Transverse colon (tissue), 4 donors: ENCODE measurements at regions not wholly inside any gene's neighbourhood (a gene's known extent, or its start where the extent isn't known, plus 50 kb on each side); places are given as distances from the start of the nearest gene placed in this dataset.

Source experiments
- DNase-seq: peaks from one replicate; pipeline ENCODE4 v3.0.0-alpha.2; 2019
- H3K27ac ChIP-seq, 4 donors: fragments of 200-600 bp; sonication (generic); 2 replicates each; pipeline ENCODE4 v1.5.1; 2016 to 2018; ENCODE audit warnings: inconsistent platforms in 4 of 4
- H3K27me3 ChIP-seq: fragments of 200-600 bp; sonication (generic); 2 replicates; pipeline ENCODE4 v1.5.1; 2017; ENCODE audit warnings: inconsistent platforms
- H3K36me3 ChIP-seq, 4 donors: fragments of 200-600 bp; sonication (generic); 2 replicates each; pipeline ENCODE4 v1.5.1; 2017 to 2019; ENCODE audit warnings: inconsistent platforms in 4 of 4
- H3K4me1 ChIP-seq, 4 donors: fragments of 200-600 bp; sonication (generic); 2 replicates each; pipeline ENCODE4 v1.5.1; 2017 to 2020; ENCODE audit warnings: inconsistent platforms in 4 of 4
- H3K4me3 ChIP-seq, 4 donors: fragments of 200-600 bp; sonication (generic); 1 replicate in 1 of 4; 2 replicates in 3 of 4; pipeline versions ENCODE4 v1.5.1 to v1.6.1; 2017 to 2019; ENCODE audit warnings: inconsistent platforms in 4 of 4
- H3K9me3 ChIP-seq, 2 donors: fragments of 200-600 bp; sonication (generic); 2 replicates each; pipeline ENCODE4 v1.5.1; 2017 to 2019; ENCODE audit warnings: inconsistent platforms in 2 of 2
- CTCF ChIP-seq, 5 experiments: fragments of 200-600 bp in 3 of 5; fragments of 450-650 bp in 2 of 5; sonication (generic) in 3 of 5; IDR thresholded peaks; 1 replicate in 2 of 5; 2 replicates in 3 of 5; pipeline ENCODE4 v1.5.1; 2016 to 2017; ENCODE audit warnings: antibody characterized with exemption in 5 of 5, inconsistent platforms in 3 of 5, mild to moderate bottlenecking in 2 of 5, moderate library complexity in 1 of 5
- EP300 ChIP-seq: sonication (generic); formaldehyde crosslinking; IDR thresholded peaks from one replicate; pipeline ENCODE4 v1.6.1; 2017; ENCODE audit warnings: antibody characterized with exemption, low read depth
- POLR2A ChIP-seq: fragments of 450-650 bp; IDR thresholded peaks from one replicate; pipeline ENCODE4 v1.6.1; 2016; ENCODE audit warnings: antibody characterized with exemption, mild to moderate bottlenecking, moderate library complexity
- POLR2AphosphoS5 ChIP-seq, 3 donors: sonication (generic); formaldehyde crosslinking; IDR thresholded peaks; one replicate each; pipeline ENCODE4 v1.6.1; 2016; ENCODE audit warnings: antibody characterized with exemption in 3 of 3
- WGBS, 2 donors: methylation state at CpG; one replicate each; pipeline ENCODE4 v1.1.5; 2018; ENCODE audit warnings: low coverage in 1 of 2; 5-methylcytosine and 5-hydroxymethylcytosine counted together
- in situ Hi-C, 4 donors: fragments of 200-750 bp; cut with MboI; loops; one replicate each; pipeline versions ENCODE4 v1.15.0 to v1.15.1; 2017; ENCODE audit warnings: low sequenced_read_pairs in 3 of 4, low pct_ligation_motif_present in 1 of 4, low pct_unique_long_range_greater_than_20kb in 1 of 4
- intact Hi-C: fragments of 100-400 bp; cut with DNase I; formaldehyde crosslinking; loops from one replicate; pipeline ENCODE4 v1.15.1; 2023; ENCODE audit warnings: low total_unique reads

DNA sequence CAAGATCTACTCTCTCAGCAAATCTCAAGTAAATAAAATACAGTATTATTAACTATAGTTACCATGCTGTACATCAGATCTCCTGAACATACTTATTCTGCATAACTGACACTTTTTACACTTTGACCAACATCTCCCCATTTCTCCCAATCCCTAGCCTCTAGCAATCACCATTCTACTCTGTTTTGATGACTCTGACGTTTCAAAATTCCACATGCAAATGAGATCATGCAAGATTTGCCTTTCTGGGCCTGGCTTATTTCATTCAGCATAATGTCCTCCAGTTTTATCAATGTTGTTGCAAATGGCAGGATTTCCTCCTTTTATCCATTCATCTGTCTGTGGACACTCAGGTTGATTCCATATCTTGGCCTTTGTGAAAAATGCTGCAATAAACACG, 266.3 kb downstream of the RFPL4B start:
- peaks cover 0 to 4% of the 10 kb centered on the region in 2 donors for H3K9me3 ChIP-seq
- no peaks in the 10 kb centered on the region for H3K36me3 ChIP-seq
- H3K4me3 ChIP-seq = no peak overlapping the region
- in situ Hi-C loops = no loop called here
- H3K4me1 ChIP-seq = no peaks in the 10 kb centered on the region
- intact Hi-C loops = no loop called here
- 54 to 63% methylated on average over 2 of the region's 2 CpGs for WGBS, 2 donors
- no peak for DNase-seq
- H3K27ac ChIP-seq = no peak overlapping the region
- no peaks in the 10 kb centered on the region for H3K27me3 ChIP-seq
- no peak for TF ChIP-seq EP300
- TF ChIP-seq POLR2A = no peak
- no peak for TF ChIP-seq CTCF (IDR thresholded peaks at IDR 0.05)
- TF ChIP-seq POLR2AphosphoS5 (IDR thresholded peaks at IDR 0.05) = no peak

GRCh38 chr6:112618849-112619248, 271.7 kb downstream of the RFPL4B start:
- Histone ChIP-seq H3K4me1 (no peaks in the 10 kb centered on the region), H3K9me3 (no peaks in the 10 kb centered on the region), H3K36me3 (no peaks in the 10 kb centered on the region), H3K4me3 (no peak overlapping the region), H3K27me3 (no peaks in the 10 kb centered on the region), H3K27ac (no peak overlapping the region)
- TF ChIP-seq POLR2A (no peak), EP300 (no peak), POLR2AphosphoS5 (IDR thresholded peaks at IDR 0.05) (no peak), CTCF (IDR thresholded peaks at IDR 0.05) (no peak)
- no peak for DNase-seq
- intact Hi-C loops (no loop called here), in situ Hi-C loops (no loop called here)
- 47 to 60% methylated on average over 2 to 3 of the region's 3 CpGs for WGBS, 2 donors

DNA sequence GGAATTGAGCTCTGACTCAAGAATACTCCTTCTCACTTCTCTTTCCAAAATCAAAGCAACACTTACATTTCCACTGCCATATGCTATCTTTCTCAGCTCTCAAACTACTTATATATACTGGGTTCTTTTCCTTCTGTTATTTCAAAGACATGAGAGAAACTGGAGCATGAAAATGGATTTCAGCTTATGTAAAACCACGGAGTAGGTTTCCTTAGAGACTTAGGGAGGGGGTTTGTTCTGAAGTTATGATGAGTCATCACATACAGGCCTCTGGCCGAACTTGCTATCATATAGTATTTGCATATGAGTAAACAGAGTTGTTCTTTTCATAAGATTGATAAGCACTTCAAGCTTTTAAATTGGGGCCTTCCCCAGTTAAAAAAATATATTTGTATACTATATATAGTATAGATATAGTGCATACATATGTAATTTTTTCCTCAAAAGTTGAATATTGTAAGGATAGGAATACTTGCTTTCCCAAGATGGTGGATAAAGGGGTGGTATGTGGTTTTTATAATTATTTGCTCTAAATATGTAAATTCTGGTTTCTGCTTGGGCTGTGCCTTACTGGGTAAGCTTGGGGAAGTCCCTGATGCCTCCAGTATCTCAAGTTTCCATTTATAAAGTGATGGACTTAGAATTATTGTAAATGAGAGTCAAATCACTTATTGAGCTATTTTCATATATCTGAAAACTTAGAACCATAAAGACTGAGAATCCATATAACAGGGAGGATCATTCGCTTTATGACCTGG, 273.9 kb downstream of the RFPL4B start:
- in situ Hi-C loops (no loop called here), intact Hi-C loops (no loop called here)
- H3K36me3 ChIP-seq = no peaks in the 10 kb centered on the region
- no peak for DNase-seq
- 41 to 54% methylated on average over 3 of the region's 3 CpGs for WGBS, 2 donors
- H3K4me1 ChIP-seq = no peaks in the 10 kb centered on the region
- H3K27me3 ChIP-seq = no peaks in the 10 kb centered on the region
- no peaks in the 10 kb centered on the region for H3K9me3 ChIP-seq
- no peak overlapping the region for H3K4me3 ChIP-seq
- TF ChIP-seq CTCF (IDR thresholded peaks at IDR 0.05) = no peak
- TF ChIP-seq POLR2AphosphoS5 (IDR thresholded peaks at IDR 0.05) = no peak
- no peak for TF ChIP-seq POLR2A
- no peak for TF ChIP-seq EP300
- H3K27ac ChIP-seq = no peak overlapping the region

DNA sequence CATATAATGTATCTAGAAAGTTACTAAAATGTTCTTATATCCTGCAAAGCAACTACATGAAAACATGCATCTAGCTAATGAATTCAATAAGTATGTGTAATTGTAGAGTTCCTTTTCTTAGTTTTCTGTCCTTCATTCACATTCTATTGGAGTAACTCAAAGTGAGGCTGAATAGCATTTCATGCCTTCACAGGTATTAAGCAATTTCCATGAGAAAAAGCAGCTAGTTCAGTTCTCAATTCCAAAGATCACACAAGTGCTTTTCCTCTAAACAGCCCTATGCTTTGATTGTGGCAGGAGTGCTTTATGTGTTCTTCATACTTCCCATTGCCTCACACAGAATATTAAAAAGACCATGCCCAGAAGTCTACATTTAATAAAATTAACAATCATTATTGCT, 274.9 kb downstream of the RFPL4B start:
- intact Hi-C loops = no loop called here
- H3K9me3 ChIP-seq = no peaks in the 10 kb centered on the region
- no peaks in the 10 kb centered on the region for H3K4me1 ChIP-seq
- no peak for DNase-seq
- in situ Hi-C loops = no loop called here
- no peak overlapping the region for H3K27ac ChIP-seq
- no peak overlapping the region for H3K4me3 ChIP-seq
- TF ChIP-seq CTCF (IDR thresholded peaks at IDR 0.05) (no peak), POLR2A (no peak), POLR2AphosphoS5 (IDR thresholded peaks at IDR 0.05) (no peak), EP300 (no peak)
- H3K36me3 ChIP-seq = no peaks in the 10 kb centered on the region
- H3K27me3 ChIP-seq = no peaks in the 10 kb centered on the region
